IMR-90 (cell line): ENCODE measurements at regions not wholly inside any gene's neighbourhood (a gene's known extent, or its start where the extent isn't known, plus 50 kb on each side); places are given as distances from the start of the nearest gene placed in this dataset.

Experiments used
- ATAC-seq: fragments of 200-7000 bp; cut with Tn5 transposase; 2 replicates; pipeline ENCODE4 v1.9.1; 2020; ENCODE audit warnings: low read depth, mild to moderate bottlenecking, moderate library complexity
- BruUV-seq: library from RNA; stranded (reverse); fragments of 400-500 nt; replicated peaks from 2 replicates; lab custom pipeline; 2021; lab: Mats Ljungman, UMichigan
- CTCF ChIA-PET: fragments of 300-600 bp; formaldehyde crosslinking; extraction: SDS; loops from one replicate; lab custom pipeline; 2021; ENCODE audit warnings: antibody characterized with exemption; lab: Yijun Ruan, JAX
- POLR2A ChIA-PET: fragments of 300-600 bp; sonication (Branson Sonifier 250); formaldehyde crosslinking; loops from one replicate; lab custom pipeline; 2022; ENCODE audit warnings: antibody characterized with exemption; ENCODE audit not compliant: unreplicated experiment; lab: Charles Lee
- DNase-seq: peaks from one replicate; pipeline ENCODE4 v3.0.0; 2013
- H2AFZ ChIP-seq: replicated peaks from 2 replicates; pipeline ENCODE3; 2013; ENCODE audit warnings: low read length, mild to moderate bottlenecking; ENCODE audit not compliant: poor library complexity
- H2AK5ac ChIP-seq: 2 replicates; pipeline ENCODE4 v1.6.1; 2013; ENCODE audit warnings: low read depth, low read length, inconsistent platforms
- H2AK9ac ChIP-seq: replicated peaks from 2 replicates; pipeline ENCODE3; 2013; ENCODE audit warnings: mild to moderate bottlenecking, low read depth, low read length, moderate library complexity; ENCODE audit not compliant: poor library complexity
- H2BK120ac ChIP-seq: 2 replicates; pipeline ENCODE4 v1.6.1; 2013; ENCODE audit warnings: low read depth, low read length, inconsistent platforms
- H2BK15ac ChIP-seq: 3 replicates; pipeline ENCODE4 v1.6.1; 2013; ENCODE audit warnings: low read depth, low read length, inconsistent platforms
- H2BK20ac ChIP-seq: 2 replicates; pipeline ENCODE4 v1.6.1; 2013; ENCODE audit warnings: low read depth, mild to moderate bottlenecking, inconsistent platforms, low read length, moderate library complexity
- H2BK5ac ChIP-seq: 2 replicates; pipeline ENCODE4 v1.6.1; 2013; ENCODE audit warnings: mild to moderate bottlenecking, low read depth, low read length, inconsistent platforms; ENCODE audit not compliant: poor library complexity, severe bottlenecking
- H3K14ac ChIP-seq: replicated peaks from 2 replicates; pipeline ENCODE4 v1.6.1; 2013; ENCODE audit warnings: low read depth, low read length, inconsistent platforms
- H3K18ac ChIP-seq: 2 replicates; pipeline ENCODE4 v1.6.1; 2013; ENCODE audit warnings: low read depth, low read length, control low read depth
- H3K23ac ChIP-seq: 2 replicates; pipeline ENCODE4 v1.6.1; 2013; ENCODE audit warnings: low read depth, low read length, inconsistent platforms
- H3K27ac ChIP-seq: 2 replicates; pipeline ENCODE4 v1.5.1; 2013; ENCODE audit warnings: mild to moderate bottlenecking, control low read depth, low read length; ENCODE audit not compliant: insufficient read depth
- H3K27me3 ChIP-seq: 2 replicates; pipeline ENCODE4 v1.6.1; 2013; ENCODE audit warnings: low read length; ENCODE audit not compliant: control insufficient read depth, insufficient read depth
- H3K36me3 ChIP-seq: 2 replicates; pipeline ENCODE4 v1.6.1; 2013; ENCODE audit warnings: low read length, mixed read lengths; ENCODE audit not compliant: control insufficient read depth, insufficient read depth
- H3K4ac ChIP-seq: 2 replicates; pipeline ENCODE4 v1.6.1; 2013; ENCODE audit warnings: low read depth, low read length, inconsistent platforms
- H3K4me1 ChIP-seq: 2 replicates; pipeline ENCODE4 v1.6.1; 2013; ENCODE audit warnings: low read length, mixed read lengths; ENCODE audit not compliant: control insufficient read depth, insufficient read depth
- H3K4me2 ChIP-seq: 2 replicates; pipeline ENCODE4 v1.6.1; 2013; ENCODE audit warnings: low read depth, mild to moderate bottlenecking, control low read depth, low read length, moderate library complexity
- H3K4me3 ChIP-seq: 2 replicates; pipeline ENCODE4 v1.5.1; 2013; ENCODE audit warnings: low read depth, mild to moderate bottlenecking, control low read depth, low read length, moderate library complexity; ENCODE audit not compliant: insufficient read depth
- H3K56ac ChIP-seq: 2 replicates; pipeline ENCODE4 v1.6.1; 2013; ENCODE audit warnings: low read length, inconsistent platforms; ENCODE audit not compliant: insufficient read depth; ENCODE audit errors: extremely low read depth
- H3K79me1 ChIP-seq, 2 experiments: 2 replicates each; pipeline ENCODE4 v1.6.1; 2013; ENCODE audit warnings: low read length in 2 of 2, inconsistent platforms in 1 of 2, low read depth in 1 of 2
- H3K9ac ChIP-seq: 2 replicates; pipeline ENCODE4 v1.6.1; 2013; ENCODE audit warnings: low read depth, low read length, control low read depth
- H3K9me1 ChIP-seq: 2 replicates; pipeline ENCODE4 v1.6.1; 2013; ENCODE audit warnings: low read length, inconsistent platforms; ENCODE audit not compliant: insufficient read depth
- H3K9me3 ChIP-seq: 2 replicates; pipeline ENCODE4 v1.6.1; 2013; ENCODE audit warnings: low read length; ENCODE audit not compliant: control insufficient read depth, insufficient read depth
- H4K20me1 ChIP-seq: 2 replicates; pipeline ENCODE4 v1.6.1; 2013; ENCODE audit warnings: low read length, inconsistent platforms; ENCODE audit not compliant: insufficient read depth
- H4K5ac ChIP-seq: 2 replicates; pipeline ENCODE4 v1.6.1; 2013; ENCODE audit warnings: mild to moderate bottlenecking, low read depth, low read length, control low read depth
- H4K8ac ChIP-seq, 2 experiments: 2 replicates each; pipeline ENCODE4 v1.6.1; 2013; ENCODE audit warnings: low read depth in 2 of 2, low read length in 2 of 2, control low read depth in 1 of 2, inconsistent platforms in 1 of 2
- H4K91ac ChIP-seq: 2 replicates; pipeline ENCODE4 v1.6.1; 2013; ENCODE audit warnings: low read depth, low read length, inconsistent platforms; ENCODE audit not compliant: insufficient read depth
- BHLHE40 ChIP-seq: fragments of 150-350 bp; IDR thresholded peaks from 2 replicates; pipeline ENCODE4 v1.6.1; 2016; ENCODE audit warnings: mild to moderate bottlenecking, low read depth, low read length
- CEBPB ChIP-seq: IDR thresholded peaks from 2 replicates; pipeline ENCODE4 v1.6.1; 2012; ENCODE audit warnings: low read depth, low read length, improper control_type of control experiment
- CHD1 ChIP-seq: IDR thresholded peaks from 2 replicates; pipeline ENCODE4 v1.6.1; 2012; ENCODE audit warnings: low read depth, low read length, improper control_type of control experiment
- FOS ChIP-seq: fragments of 150-350 bp; IDR thresholded peaks from 2 replicates; pipeline ENCODE4 v1.6.1; 2016; ENCODE audit warnings: low read depth, low read length
- MAFK ChIP-seq: IDR thresholded peaks from 2 replicates; pipeline ENCODE4 v1.6.1; 2012; ENCODE audit warnings: low read depth, low read length, improper control_type of control experiment
- MAZ ChIP-seq: IDR thresholded peaks from 2 replicates; pipeline ENCODE4 v1.6.1; 2012; ENCODE audit warnings: low read depth, mild to moderate bottlenecking, low read length, improper control_type of control experiment, moderate library complexity, borderline replicate concordance
- MXI1 ChIP-seq: IDR thresholded peaks from 2 replicates; pipeline ENCODE4 v1.6.1; 2012; ENCODE audit warnings: low read depth, mild to moderate bottlenecking, low read length, moderate library complexity, borderline replicate concordance
- NFE2L2 ChIP-seq: fragments of 150-350 bp; IDR thresholded peaks from 2 replicates; pipeline ENCODE4 v1.6.1; 2016; ENCODE audit warnings: low read depth, mild to moderate bottlenecking, low read length
- POLR2A ChIP-seq: IDR thresholded peaks from 2 replicates; pipeline ENCODE4 v1.6.1; 2012; ENCODE audit warnings: mild to moderate bottlenecking, low read depth, low read length
- RAD21 ChIP-seq: IDR thresholded peaks from 2 replicates; pipeline ENCODE4 v1.6.1; 2012; ENCODE audit warnings: low read length, improper control_type of control experiment
- RCOR1 ChIP-seq: IDR thresholded peaks from 2 replicates; pipeline ENCODE4 v1.6.1; 2012; ENCODE audit warnings: mild to moderate bottlenecking, low read length, improper control_type of control experiment; ENCODE audit not compliant: insufficient replicate concordance
- RFX5 ChIP-seq: IDR thresholded peaks from 2 replicates; pipeline ENCODE4 v1.8.0; 2012; ENCODE audit warnings: low read depth, mild to moderate bottlenecking, low read length, moderate library complexity
- WGBS, 2 experiments: methylation state at CpG; one replicate each; pipeline versions ENCODE4 v1.1.5 to v1.1.7; 2013; ENCODE audit warnings: missing lambda C conversion rate in 2 of 2; ENCODE audit not compliant: insufficient read length in 1 of 2; ENCODE audit errors: extremely low coverage in 2 of 2; 5-methylcytosine and 5-hydroxymethylcytosine counted together
- dilution Hi-C: fragments of 300-500 bp; cut with HindIII; formaldehyde crosslinking; loops from one replicate; pipeline ENCODE4 v1.14.3; 2018; ENCODE audit warnings: low sequenced_read_pairs; ENCODE audit not compliant: unreplicated experiment
- in situ Hi-C: fragments of 300-500 bp; cut with MboI; formaldehyde crosslinking; loops from 3 replicates; pipeline ENCODE4 v1.14.3; 2019; ENCODE audit warnings: low sequenced_read_pairs, inconsistent platforms, mixed read lengths
- intact Hi-C: fragments of 100-400 bp; cut with micrococcal nuclease; formaldehyde crosslinking; loops from 2 replicates; pipeline ENCODE4 v1.10.0; 2022
- TF ChIP-seq, protein P1 (sequence below): fragments of 150-350 bp; IDR thresholded peaks from 2 replicates; pipeline ENCODE4 v1.6.1; 2017; ENCODE audit warnings: mild to moderate bottlenecking, antibody characterized with exemption, low read length, low read depth
- TF ChIP-seq, protein P2 (sequence below): fragments of 150-350 bp; IDR thresholded peaks from 2 replicates; pipeline ENCODE4 v1.6.1; 2016; ENCODE audit warnings: low read depth, mild to moderate bottlenecking, low read length, moderate library complexity, borderline replicate concordance
- TF ChIP-seq, protein P3 (sequence below): conservative IDR thresholded peaks from 2 replicates; pipeline ENCODE4 v1.5.1; 2012; ENCODE audit warnings: mild to moderate bottlenecking, low read depth, low read length, improper control_type of control experiment

- dilution Hi-C loops (no loop called here), intact Hi-C loops (no loop called here), in situ Hi-C loops (no loop called here)
- H3K9me3 ChIP-seq = peaks cover 10% of the 10 kb centered on the region
- 53% methylated on average over 4 of the region's 17 CpGs; no CpG with 5 or more reads in 1 of the 2 experiments for WGBS, 2 experiments
- H2AFZ ChIP-seq = no peak overlapping the region
- H4K20me1 ChIP-seq = no peaks in the 10 kb centered on the region
- TF ChIP-seq MAZ = no peak
- no peak for TF ChIP-seq POLR2A
- TF ChIP-seq RFX5 = no peak
- no peak for TF ChIP-seq BHLHE40
- TF ChIP-seq, protein P1, sequence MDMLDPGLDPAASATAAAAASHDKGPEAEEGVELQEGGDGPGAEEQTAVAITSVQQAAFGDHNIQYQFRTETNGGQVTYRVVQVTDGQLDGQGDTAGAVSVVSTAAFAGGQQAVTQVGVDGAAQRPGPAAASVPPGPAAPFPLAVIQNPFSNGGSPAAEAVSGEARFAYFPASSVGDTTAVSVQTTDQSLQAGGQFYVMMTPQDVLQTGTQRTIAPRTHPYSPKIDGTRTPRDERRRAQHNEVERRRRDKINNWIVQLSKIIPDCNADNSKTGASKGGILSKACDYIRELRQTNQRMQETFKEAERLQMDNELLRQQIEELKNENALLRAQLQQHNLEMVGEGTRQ = no peak
- no peak for TF ChIP-seq MAFK
- no peak for TF ChIP-seq CEBPB
- TF ChIP-seq, protein P2, sequence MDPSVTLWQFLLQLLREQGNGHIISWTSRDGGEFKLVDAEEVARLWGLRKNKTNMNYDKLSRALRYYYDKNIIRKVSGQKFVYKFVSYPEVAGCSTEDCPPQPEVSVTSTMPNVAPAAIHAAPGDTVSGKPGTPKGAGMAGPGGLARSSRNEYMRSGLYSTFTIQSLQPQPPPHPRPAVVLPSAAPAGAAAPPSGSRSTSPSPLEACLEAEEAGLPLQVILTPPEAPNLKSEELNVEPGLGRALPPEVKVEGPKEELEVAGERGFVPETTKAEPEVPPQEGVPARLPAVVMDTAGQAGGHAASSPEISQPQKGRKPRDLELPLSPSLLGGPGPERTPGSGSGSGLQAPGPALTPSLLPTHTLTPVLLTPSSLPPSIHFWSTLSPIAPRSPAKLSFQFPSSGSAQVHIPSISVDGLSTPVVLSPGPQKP = no peak
- no peak for TF ChIP-seq RAD21
- TF ChIP-seq MXI1 = no peak
- no peak for TF ChIP-seq FOS
- TF ChIP-seq, protein P3, sequence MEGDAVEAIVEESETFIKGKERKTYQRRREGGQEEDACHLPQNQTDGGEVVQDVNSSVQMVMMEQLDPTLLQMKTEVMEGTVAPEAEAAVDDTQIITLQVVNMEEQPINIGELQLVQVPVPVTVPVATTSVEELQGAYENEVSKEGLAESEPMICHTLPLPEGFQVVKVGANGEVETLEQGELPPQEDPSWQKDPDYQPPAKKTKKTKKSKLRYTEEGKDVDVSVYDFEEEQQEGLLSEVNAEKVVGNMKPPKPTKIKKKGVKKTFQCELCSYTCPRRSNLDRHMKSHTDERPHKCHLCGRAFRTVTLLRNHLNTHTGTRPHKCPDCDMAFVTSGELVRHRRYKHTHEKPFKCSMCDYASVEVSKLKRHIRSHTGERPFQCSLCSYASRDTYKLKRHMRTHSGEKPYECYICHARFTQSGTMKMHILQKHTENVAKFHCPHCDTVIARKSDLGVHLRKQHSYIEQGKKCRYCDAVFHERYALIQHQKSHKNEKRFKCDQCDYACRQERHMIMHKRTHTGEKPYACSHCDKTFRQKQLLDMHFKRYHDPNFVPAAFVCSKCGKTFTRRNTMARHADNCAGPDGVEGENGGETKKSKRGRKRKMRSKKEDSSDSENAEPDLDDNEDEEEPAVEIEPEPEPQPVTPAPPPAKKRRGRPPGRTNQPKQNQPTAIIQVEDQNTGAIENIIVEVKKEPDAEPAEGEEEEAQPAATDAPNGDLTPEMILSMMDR = no peak
- TF ChIP-seq NFE2L2 = no peak
- TF ChIP-seq CHD1 = no peak
- no peak for TF ChIP-seq RCOR1
- no TSS peak for BruUV-seq
- DNase-seq (no peak), ATAC-seq (no peak)
- H3K4me2 ChIP-seq = no peak overlapping the region
- CTCF ChIA-PET = no interaction called here
- H2BK120ac ChIP-seq = no peak overlapping the region
- no peaks in the 10 kb centered on the region for H3K79me1 ChIP-seq
- no peak overlapping the region for H3K18ac ChIP-seq
- no peak overlapping the region for H4K8ac ChIP-seq
- no peaks in the 10 kb centered on the region for H3K4me1 ChIP-seq
- H3K4me3 ChIP-seq = no peak overlapping the region
- no peak overlapping the region for H3K14ac ChIP-seq
- no peak overlapping the region for H2BK5ac ChIP-seq
- H3K23ac ChIP-seq = no peak overlapping the region
- H3K27ac ChIP-seq = no peak overlapping the region
- no peaks in the 10 kb centered on the region for H3K27me3 ChIP-seq
- no peaks in the 10 kb centered on the region for H3K9me1 ChIP-seq
- no peaks in the 10 kb centered on the region for H3K36me3 ChIP-seq
- H2BK15ac ChIP-seq = no peak overlapping the region
- no peak overlapping the region for H2BK20ac ChIP-seq
- no peak overlapping the region for H3K4ac ChIP-seq
- H4K5ac ChIP-seq = no peak overlapping the region
- POLR2A ChIA-PET = no interaction called here
- no peak overlapping the region for H4K91ac ChIP-seq
- H3K9ac ChIP-seq = no peak overlapping the region
- H3K56ac ChIP-seq = no peak overlapping the region
- no peak overlapping the region for H2AK9ac ChIP-seq
- no peak overlapping the region for H2AK5ac ChIP-seq
These were observed 194.7 kb upstream of the FBXO33 start for GRCh38 chr14:39626589-39627576.
